ENCODE measurements at regions not wholly inside any gene's neighbourhood (a gene's known extent, or its start where the extent isn't known, plus 50 kb on each side); places are given as distances from the start of the nearest gene placed in this dataset.

- H3K4me3 ChIP-seq = no peak overlapping the region
- H3K9me3 ChIP-seq = no peaks in the 10 kb centered on the region
- no peaks in the 10 kb centered on the region for H3K27me3 ChIP-seq
- no peaks in the 10 kb centered on the region for H3K4me1 ChIP-seq
- intact Hi-C loops (cut with DNase I) = no loop called here
- TF ChIP-seq POLR2AphosphoS5 (IDR thresholded peaks at IDR 0.05) (no peak), EP300 (IDR thresholded peaks at IDR 0.05) (no peak)
- TF ChIP-seq, protein P1, sequence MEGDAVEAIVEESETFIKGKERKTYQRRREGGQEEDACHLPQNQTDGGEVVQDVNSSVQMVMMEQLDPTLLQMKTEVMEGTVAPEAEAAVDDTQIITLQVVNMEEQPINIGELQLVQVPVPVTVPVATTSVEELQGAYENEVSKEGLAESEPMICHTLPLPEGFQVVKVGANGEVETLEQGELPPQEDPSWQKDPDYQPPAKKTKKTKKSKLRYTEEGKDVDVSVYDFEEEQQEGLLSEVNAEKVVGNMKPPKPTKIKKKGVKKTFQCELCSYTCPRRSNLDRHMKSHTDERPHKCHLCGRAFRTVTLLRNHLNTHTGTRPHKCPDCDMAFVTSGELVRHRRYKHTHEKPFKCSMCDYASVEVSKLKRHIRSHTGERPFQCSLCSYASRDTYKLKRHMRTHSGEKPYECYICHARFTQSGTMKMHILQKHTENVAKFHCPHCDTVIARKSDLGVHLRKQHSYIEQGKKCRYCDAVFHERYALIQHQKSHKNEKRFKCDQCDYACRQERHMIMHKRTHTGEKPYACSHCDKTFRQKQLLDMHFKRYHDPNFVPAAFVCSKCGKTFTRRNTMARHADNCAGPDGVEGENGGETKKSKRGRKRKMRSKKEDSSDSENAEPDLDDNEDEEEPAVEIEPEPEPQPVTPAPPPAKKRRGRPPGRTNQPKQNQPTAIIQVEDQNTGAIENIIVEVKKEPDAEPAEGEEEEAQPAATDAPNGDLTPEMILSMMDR (IDR thresholded peaks at IDR 0.05) = no peak
- WGBS, 2 donors = 81 to 82% methylated on average over 4 of the region's 4 CpGs
- no peak for DNase-seq
- H3K36me3 ChIP-seq = no peaks in the 10 kb centered on the region
- H3K27ac ChIP-seq = no peak overlapping the region
Observed at GRCh38 chr2:175829741-175830140, 172.3 kb downstream of the LNPK start.

DNA sequence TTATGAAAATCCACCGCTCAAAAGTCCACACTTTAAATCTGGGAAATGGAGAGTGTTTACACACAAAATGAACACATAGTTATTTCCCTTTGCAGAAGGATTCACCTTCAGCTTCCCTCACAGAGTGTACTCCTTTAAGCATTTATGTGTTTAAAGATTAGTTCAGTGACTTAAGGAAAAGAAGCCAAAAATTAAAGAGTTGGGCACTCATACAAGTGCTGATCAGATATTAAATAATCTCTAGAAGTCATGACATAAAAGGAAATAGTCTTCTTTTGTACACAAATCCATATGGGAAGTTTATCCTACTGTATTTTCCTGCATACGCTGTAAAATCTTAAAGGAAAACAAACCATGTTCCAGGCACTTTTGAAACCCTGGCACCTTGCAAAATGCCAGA, 174.2 kb downstream of the LNPK start:
- H3K4me3 ChIP-seq = no peak overlapping the region
- TF ChIP-seq EP300 (IDR thresholded peaks at IDR 0.05) (no peak), POLR2AphosphoS5 (IDR thresholded peaks at IDR 0.05) (no peak), POLR2A (IDR thresholded peaks at IDR 0.05) (no peak)
- TF ChIP-seq, protein P1 (IDR thresholded peaks at IDR 0.05) = no peak
- H3K27me3 ChIP-seq = no peaks in the 10 kb centered on the region
- no peak overlapping the region for H3K27ac ChIP-seq
- no peaks in the 10 kb centered on the region for H3K4me1 ChIP-seq
- intact Hi-C loops (cut with DNase I) = no loop called here
- H3K9me3 ChIP-seq = no peaks in the 10 kb centered on the region
- no peak for DNase-seq
- no peaks in the 10 kb centered on the region for H3K36me3 ChIP-seq
- WGBS, 2 donors = 73 to 81% methylated on average over 2 of the region's 2 CpGs

DNA sequence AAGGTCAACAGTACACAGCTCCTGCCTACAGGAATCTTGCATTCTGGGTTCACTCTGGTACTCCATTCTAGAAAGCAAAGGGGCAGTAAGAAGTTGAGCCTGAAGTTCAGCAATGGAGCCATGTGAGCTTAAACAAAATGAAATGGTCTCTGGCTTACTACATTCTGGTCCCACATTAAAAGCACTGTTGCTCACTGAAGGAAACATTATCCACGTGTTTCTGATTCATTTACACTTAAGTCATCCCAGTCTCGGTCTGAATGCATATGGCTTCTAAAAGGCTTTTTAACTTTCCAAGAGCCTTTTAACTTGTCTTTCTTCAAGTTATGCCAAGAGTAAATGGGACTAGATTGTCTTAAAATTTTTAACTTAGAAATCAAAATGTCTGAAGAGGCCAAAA, 177.8 kb downstream of the LNPK start:
- Histone ChIP-seq H3K4me1 (no peaks in the 10 kb centered on the region), H3K9me3 (no peaks in the 10 kb centered on the region), H3K27ac (no peak overlapping the region), H3K4me3 (no peak overlapping the region), H3K27me3 (no peaks in the 10 kb centered on the region), H3K36me3 (no peaks in the 10 kb centered on the region)
- intact Hi-C loops (cut with DNase I) = no loop called here
- DNase-seq = no peak
- no peak for TF ChIP-seq POLR2AphosphoS5 (IDR thresholded peaks at IDR 0.05)
- TF ChIP-seq, protein P1 (IDR thresholded peaks at IDR 0.05) = no peak
- no peak for TF ChIP-seq POLR2A (IDR thresholded peaks at IDR 0.05)
- TF ChIP-seq EP300 (IDR thresholded peaks at IDR 0.05) = no peak
- WGBS, 2 donors = 89 to 92% methylated on average over 2 of the region's 2 CpGs

DNA sequence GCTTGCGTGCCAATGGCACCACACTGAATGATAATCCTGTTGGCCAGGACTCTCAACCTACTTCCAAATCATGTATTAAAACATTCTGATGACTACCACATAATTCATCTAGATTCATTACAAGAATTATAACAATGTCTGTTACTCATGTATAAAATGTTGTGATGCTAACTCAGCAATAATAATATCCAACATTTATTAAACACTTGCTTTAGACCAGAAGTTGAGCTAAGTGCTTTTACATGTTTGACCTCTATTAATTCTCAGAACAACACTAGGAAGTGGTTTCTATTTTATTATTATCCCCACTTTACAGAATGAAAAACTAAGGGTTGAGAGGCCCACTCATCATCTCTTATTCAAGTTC, 178.4 kb downstream of the LNPK start:
- Histone ChIP-seq H3K4me3 (no peak overlapping the region), H3K9me3 (no peaks in the 10 kb centered on the region), H3K4me1 (no peaks in the 10 kb centered on the region), H3K36me3 (no peaks in the 10 kb centered on the region), H3K27me3 (no peaks in the 10 kb centered on the region), H3K27ac (no peak overlapping the region)
- no peak for DNase-seq
- intact Hi-C loops (cut with DNase I) = no loop called here
- TF ChIP-seq POLR2A (IDR thresholded peaks at IDR 0.05) (no peak), POLR2AphosphoS5 (IDR thresholded peaks at IDR 0.05) (no peak), EP300 (IDR thresholded peaks at IDR 0.05) (no peak)
- TF ChIP-seq, protein P1 (IDR thresholded peaks at IDR 0.05) = no peak
- WGBS, 2 donors = 96 to 97% methylated on average over 1 of the region's 1 CpG

- H3K4me3 ChIP-seq = no peak overlapping the region
- WGBS, 2 donors = 92 to 94% methylated on average over 14 of the region's 14 CpGs
- TF ChIP-seq, protein P1 (IDR thresholded peaks at IDR 0.05) = no peak
- TF ChIP-seq POLR2A (IDR thresholded peaks at IDR 0.05) (no peak), POLR2AphosphoS5 (IDR thresholded peaks at IDR 0.05) (no peak)
- H3K4me1 ChIP-seq = no peaks in the 10 kb centered on the region
- H3K27me3 ChIP-seq = no peaks in the 10 kb centered on the region
- H3K36me3 ChIP-seq = no peaks in the 10 kb centered on the region
- no peaks in the 10 kb centered on the region for H3K9me3 ChIP-seq
- no peak overlapping the region for H3K27ac ChIP-seq
- intact Hi-C loops (cut with DNase I) = no loop called here
- DNase-seq = no peak
Observed at GRCh38 chr2:175823002-175823706, 178.9 kb downstream of the LNPK start.
